Lung (tissue), 11 donors: ENCODE measurements at regions not wholly inside any gene's neighbourhood (a gene's known extent, or its start where the extent isn't known, plus 50 kb on each side); places are given as distances from the start of the nearest gene placed in this dataset.

Experiments
- ATAC-seq: fragments of 200-7000 bp; cut with Tn5 transposase; one replicate; pipeline ENCODE4 v1.9.1; 2020; ENCODE audit warnings: moderate number of reproducible peaks; ENCODE audit not compliant: insufficient read depth, low FRiP score
- DNase-seq, 3 donors: peaks; one replicate each; pipeline ENCODE4 v3.0.0-alpha.2; 2013 to 2017
- H3K27ac ChIP-seq, 2 donors: one replicate each; pipeline ENCODE4 v1.5.1; 2013; ENCODE audit warnings: mild to moderate bottlenecking in 2 of 2, moderate library complexity in 2 of 2, control low read depth in 1 of 2, inconsistent platforms in 1 of 2, low read depth in 1 of 2, low read length in 1 of 2
- H3K27me3 ChIP-seq, 3 donors: one replicate each; pipeline ENCODE4 v1.5.1; 2013; ENCODE audit warnings: low read length in 2 of 3; ENCODE audit not compliant: control insufficient read depth in 3 of 3, insufficient read depth in 3 of 3
- H3K36me3 ChIP-seq, 4 donors: one replicate each; pipeline ENCODE4 v1.5.1; 2013; ENCODE audit warnings: low read length in 4 of 4, mild to moderate bottlenecking in 1 of 4, moderate library complexity in 1 of 4; ENCODE audit not compliant: control insufficient read depth in 4 of 4, insufficient read depth in 4 of 4
- H3K4me1 ChIP-seq, 5 donors: one replicate each; pipeline ENCODE4 v1.5.1; 2013; ENCODE audit warnings: low read length in 5 of 5, mild to moderate bottlenecking in 2 of 5, moderate library complexity in 1 of 5; ENCODE audit not compliant: control insufficient read depth in 5 of 5, insufficient read depth in 5 of 5
- H3K4me3 ChIP-seq: one replicate; pipeline ENCODE4 v1.5.1; 2013; ENCODE audit warnings: mild to moderate bottlenecking, control low read depth, moderate library complexity
- H3K9ac ChIP-seq, 2 donors: one replicate each; pipeline ENCODE4 v1.5.1; 2013; ENCODE audit warnings: low read length in 2 of 2, control low read depth in 1 of 2; ENCODE audit not compliant: insufficient read depth in 1 of 2
- H3K9me3 ChIP-seq, 4 donors: one replicate each; pipeline ENCODE4 v1.5.1; 2013; ENCODE audit warnings: low read length in 3 of 4, mild to moderate bottlenecking in 1 of 4, moderate library complexity in 1 of 4; ENCODE audit not compliant: control insufficient read depth in 4 of 4, insufficient read depth in 3 of 4
- CTCF ChIP-seq: IDR thresholded peaks from 2 replicates; pipeline ENCODE4 v1.5.1; 2012; ENCODE audit warnings: mild to moderate bottlenecking; ENCODE audit errors: control extremely low read depth, extremely low read depth
- WGBS, 2 donors: extraction: QIAGEN DNeasy Blood & Tissue Kit; methylation state at CpG; one replicate each; pipeline ENCODE4 v1.1.7; 2013; 5-methylcytosine and 5-hydroxymethylcytosine counted together
- donor health status: control.
- donor health status: control.
- donor health status: Bipolar disorder and iron deficiency.
- donor health status: healthy.
- donor health status: DM: yes; HTN: yes; CAD: no.

GRCh38 chr3:5429517-5429890, 242.0 kb downstream of the EDEM1 start:
- H3K36me3 ChIP-seq = no peaks in the 10 kb centered on the region
- H3K9ac ChIP-seq = no peak overlapping the region
- no peaks in the 10 kb centered on the region for H3K27me3 ChIP-seq
- no peak overlapping the region for H3K27ac ChIP-seq
- no peaks in the 10 kb centered on the region for H3K4me1 ChIP-seq
- no peak for DNase-seq
- no peak overlapping the region for H3K4me3 ChIP-seq
- no peak for ATAC-seq
- no peaks in the 10 kb centered on the region for H3K9me3 ChIP-seq
- no peak for TF ChIP-seq CTCF

- no peak for TF ChIP-seq CTCF
- H3K4me1 ChIP-seq = no peaks in the 10 kb centered on the region
- H3K9ac ChIP-seq = no peak overlapping the region
- no peaks in the 10 kb centered on the region for H3K9me3 ChIP-seq
- no peak overlapping the region for H3K4me3 ChIP-seq
- no peaks in the 10 kb centered on the region for H3K27me3 ChIP-seq
- no peak overlapping the region for H3K27ac ChIP-seq
- H3K36me3 ChIP-seq = no peaks in the 10 kb centered on the region
- DNase-seq (no peak), ATAC-seq (no peak)
- WGBS, 2 donors = 95 to 97% methylated on average over 1 of the region's 1 CpG
Observed at GRCh38 chr3:5430701-5431100, 243.2 kb downstream of the EDEM1 start.

GRCh38 chr3:5431146-5431545, 243.6 kb downstream of the EDEM1 start:
- no peak overlapping the region for H3K9ac ChIP-seq
- no peaks in the 10 kb centered on the region for H3K36me3 ChIP-seq
- 86 to 90% methylated on average over 4 of the region's 4 CpGs for WGBS, 2 donors
- H3K9me3 ChIP-seq = no peaks in the 10 kb centered on the region
- no peaks in the 10 kb centered on the region for H3K4me1 ChIP-seq
- no peak overlapping the region for H3K4me3 ChIP-seq
- no peak for TF ChIP-seq CTCF
- ATAC-seq (no peak), DNase-seq (no peak)
- no peak overlapping the region for H3K27ac ChIP-seq
- H3K27me3 ChIP-seq = no peaks in the 10 kb centered on the region

- DNase-seq (no peak), ATAC-seq (no peak)
- no peaks in the 10 kb centered on the region for H3K36me3 ChIP-seq
- WGBS, 2 donors = 74 to 76% methylated on average over 5 of the region's 5 CpGs
- no peaks in the 10 kb centered on the region for H3K27me3 ChIP-seq
- H3K4me3 ChIP-seq = no peak overlapping the region
- no peak overlapping the region for H3K27ac ChIP-seq
- H3K9me3 ChIP-seq = no peaks in the 10 kb centered on the region
- no peaks in the 10 kb centered on the region for H3K4me1 ChIP-seq
- TF ChIP-seq CTCF = no peak
- no peak overlapping the region for H3K9ac ChIP-seq
Observed at GRCh38 chr3:5431811-5432378, 244.4 kb downstream of the EDEM1 start.
